ENCODE measurements at regions not wholly inside any gene's neighbourhood (a gene's known extent, or its start where the extent isn't known, plus 50 kb on each side); places are given as distances from the start of the nearest gene placed in this dataset.

DNA sequence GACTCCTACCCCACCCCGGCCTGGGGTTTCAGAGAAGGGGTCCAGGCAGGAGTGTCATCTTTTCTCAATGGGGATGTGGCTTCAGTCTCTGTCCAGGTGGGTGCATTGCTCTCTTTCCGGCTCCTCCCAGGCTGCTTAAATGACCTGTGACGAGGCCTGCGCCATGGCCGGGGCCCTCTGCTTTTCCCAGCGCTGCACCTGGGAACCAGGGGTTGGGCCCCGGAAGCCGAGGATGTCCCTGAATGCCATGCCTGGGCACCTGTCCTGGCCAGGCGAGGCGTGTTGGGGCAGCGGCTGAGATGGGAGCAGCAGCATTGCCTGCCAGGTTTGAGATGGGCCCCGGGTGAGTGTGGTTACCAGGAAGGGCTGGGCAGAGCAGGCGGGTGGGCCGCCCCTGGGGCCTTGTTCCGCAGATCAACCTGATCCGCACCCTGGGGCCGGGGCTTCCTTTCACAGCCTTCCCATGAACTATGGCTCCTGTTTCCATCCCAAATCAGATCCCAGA lies 147.4 kb downstream of the SEC14L1 start:
- POLR2A ChIA-PET (ENCODE audit: partially characterized antibody), result interaction anchor here (1.2 kb wide), 1 partner anchor 115 kb away, joined by 3 read pairs; no protein-coding TSS in a partner anchor
- Histone ChIP-seq H3K9ac (replicated peaks in 1 of 4; ENCODE audit: extremely low read depth in 1 of 4, low read depth in 3 of 4, low read length in 3 of 4) (no peak overlapping the region), H3K4me3 (ENCODE audit: extremely low read depth in 1 of 4, insufficient read depth in 2 of 4, low read depth in 3 of 4, low read length in 4 of 4) (peak overlapping the region in 1 of 4 experiments; percentile 23; a peak in 1 of 8 replicates), H4K91ac (replicated peaks; ENCODE audit: insufficient read length, low read length) (peak overlapping the region; percentile 75), H3K23ac (ENCODE audit: insufficient read length) (no peak overlapping the region), H3K56ac (replicated peaks; ENCODE audit: insufficient read length, low read depth, low read length) (peak overlapping the region; percentile 11), H2BK5ac (ENCODE audit: low read depth, low read length) (peak overlapping the region; percentile 61), H3K23me2 (ENCODE audit: low read depth, low read length) (no peaks in the 10 kb centered on the region), H2BK20ac (ENCODE audit: low read length) (no peak overlapping the region), H2BK12ac (ENCODE audit: low read depth, low read length) (peak overlapping the region; percentile 90; the same call in 1 of the 2 replicates), H3K79me1 (ENCODE audit: low read depth, low read length) (no peaks in the 10 kb centered on the region; the same call in 1 of the 2 replicates), H2BK15ac (ENCODE audit: low read length) (peak overlapping the region; percentile 72; the same call in 1 of the 2 replicates), H4K8ac (ENCODE audit: extremely low read depth, insufficient read depth, low read length) (peak overlapping the region; percentile 91; the same call in 1 of the 2 replicates), H3K27ac (ENCODE audit: low read depth, low read length) (no peak overlapping the region), H3K27me3 (replicated peaks in 1 of 4; ENCODE audit: control insufficient read depth in 3 of 4, extremely low read depth in 1 of 4, insufficient read depth in 3 of 4, low read length in 3 of 4) (no peaks in the 10 kb centered on the region), H4K20me1 (replicated peaks in 1 of 2; ENCODE audit: control insufficient read depth in 1 of 2, insufficient read depth in 2 of 2, low read length in 2 of 2) (peaks cover 2 to 8% of the 10 kb centered on the region in 2 experiments), H3K9me3 (ENCODE audit: insufficient read depth in 2 of 2, low read depth in 1 of 2, low read length in 1 of 2) (no peaks in the 10 kb centered on the region), H3K14ac (ENCODE audit: insufficient read length) (no peak overlapping the region), H3K4me1 (replicated peaks in 1 of 4; ENCODE audit: control insufficient read depth in 3 of 4, insufficient read depth in 4 of 4, low read length in 3 of 4) (peaks cover 4 to 28% (median 20%) of the 10 kb centered on the region in 4 experiments), H3K79me2 (ENCODE audit: control insufficient read depth in 1 of 2, insufficient read depth in 2 of 2, low read length in 2 of 2) (peaks cover 0 to 30% of the 10 kb centered on the region in 2 experiments; a peak in 2 of 4 replicates), H3K4ac (replicated peaks; ENCODE audit: insufficient read length, low read depth, low read length) (peak overlapping the region; percentile 98), H3K4me2 (ENCODE audit: insufficient read depth in 1 of 2, low read depth in 2 of 2, low read length in 2 of 2) (peak overlapping the region; percentile 6 to 24; a peak in 2 of 4 replicates), H4K5ac (ENCODE audit: insufficient read length, low read depth, low read length) (peak overlapping the region; percentile 15), H3K18ac (ENCODE audit: extremely low read depth, low read length) (peak overlapping the region; percentile 60; the same call in 1 of the 2 replicates), H2BK120ac (replicated peaks; ENCODE audit: low read depth, low read length) (peak overlapping the region; percentile 90), H3K36me3 (ENCODE audit: control insufficient read depth in 2 of 4, insufficient read depth in 4 of 4, low read length in 3 of 4) (no peaks in the 10 kb centered on the region), H2AK5ac (ENCODE audit: low read depth, low read length) (no peak overlapping the region), H2AFZ (ENCODE audit: low read length) (no peak overlapping the region)
- DNase-seq (ENCODE audit: low read depth in 1 of 2, low spot score in 2 of 2), result no peak
- no peak for FAIRE-seq
- CTCF ChIA-PET (ENCODE audit: partially characterized antibody), result interaction anchor here (1.0 to 1.9 kb wide), 5 partner anchors 10 to 136 kb away, joined by 3 to 8 read pairs (median 6); no protein-coding TSS in a partner anchor
- 90% methylated on average over 13 of the region's 17 CpGs; no CpG with 5 or more reads in 1 of the 2 experiments for WGBS, 2 experiments (ENCODE audit: extremely low coverage in 1 of 2, insufficient coverage in 1 of 2, insufficient read length in 1 of 2, insufficient replicate concordance in 2 of 2, low coverage in 1 of 2, low lambda C conversion rate in 2 of 2, missing lambda C conversion rate in 1 of 2)
- TF ChIP-seq KDM4A (IDR thresholded peaks at IDR 0.05; ENCODE audit: low read depth, low read length, severe bottlenecking) (no peak), TBP (IDR thresholded peaks at IDR 0.05; ENCODE audit: low read depth, low read length) (no peak), ASH2L (IDR thresholded peaks at IDR 0.05; ENCODE audit: low read length) (no peak), RAD21 (IDR thresholded peaks at IDR 0.05 in 1 of 2, conservative IDR thresholded peaks at IDR 0.05 in 1 of 2; ENCODE audit: low read depth in 2 of 2, low read length in 2 of 2) (no peak), SUZ12 (IDR thresholded peaks at IDR 0.05; ENCODE audit: low read length) (no peak), SIN3A (conservative IDR thresholded peaks at IDR 0.05 in 1 of 2, IDR thresholded peaks at IDR 0.05 in 1 of 2; ENCODE audit: low read depth in 1 of 2, low read length in 2 of 2) (no peak), SAP30 (IDR thresholded peaks at IDR 0.05; ENCODE audit: insufficient read depth, insufficient replicate concordance, low read length) (no peak), KDM1A (IDR thresholded peaks at IDR 0.05; ENCODE audit: borderline replicate concordance, low read length) (no peak)
